Liver (tissue), 3 donors: ENCODE measurements at regions not wholly inside any gene's neighbourhood (a gene's known extent, or its start where the extent isn't known, plus 50 kb on each side); places are given as distances from the start of the nearest gene placed in this dataset.

Source experiments
- JUND ChIP-seq, 2 donors: IDR thresholded peaks; 2 replicates each; pipeline ENCODE4 v1.6.1; 2016; ENCODE audit warnings: antibody characterized with exemption in 2 of 2
- REST ChIP-seq: IDR thresholded peaks from 2 replicates; pipeline ENCODE4 v1.6.1; 2016; ENCODE audit warnings: antibody characterized with exemption, mild to moderate bottlenecking
- RXRA ChIP-seq, 2 donors: IDR thresholded peaks; 2 replicates each; pipeline ENCODE4 v1.6.1; 2017 to 2018; ENCODE audit warnings: antibody characterized with exemption in 2 of 2, mild to moderate bottlenecking in 1 of 2
- TF ChIP-seq, protein P1 (sequence below): fragments of 150-350 bp; IDR thresholded peaks from 2 replicates; pipeline ENCODE4 v1.5.1; 2017; ENCODE audit warnings: improper control_type of control experiment, low read depth, low read length; ENCODE audit not compliant: missing input control
- TF ChIP-seq, protein P2 (sequence below): IDR thresholded peaks from 2 replicates; pipeline ENCODE4 v1.6.1; 2016; ENCODE audit warnings: antibody characterized with exemption
- donor health status: healthy.
- donor health status: healthy.

- TF ChIP-seq, protein P1, sequence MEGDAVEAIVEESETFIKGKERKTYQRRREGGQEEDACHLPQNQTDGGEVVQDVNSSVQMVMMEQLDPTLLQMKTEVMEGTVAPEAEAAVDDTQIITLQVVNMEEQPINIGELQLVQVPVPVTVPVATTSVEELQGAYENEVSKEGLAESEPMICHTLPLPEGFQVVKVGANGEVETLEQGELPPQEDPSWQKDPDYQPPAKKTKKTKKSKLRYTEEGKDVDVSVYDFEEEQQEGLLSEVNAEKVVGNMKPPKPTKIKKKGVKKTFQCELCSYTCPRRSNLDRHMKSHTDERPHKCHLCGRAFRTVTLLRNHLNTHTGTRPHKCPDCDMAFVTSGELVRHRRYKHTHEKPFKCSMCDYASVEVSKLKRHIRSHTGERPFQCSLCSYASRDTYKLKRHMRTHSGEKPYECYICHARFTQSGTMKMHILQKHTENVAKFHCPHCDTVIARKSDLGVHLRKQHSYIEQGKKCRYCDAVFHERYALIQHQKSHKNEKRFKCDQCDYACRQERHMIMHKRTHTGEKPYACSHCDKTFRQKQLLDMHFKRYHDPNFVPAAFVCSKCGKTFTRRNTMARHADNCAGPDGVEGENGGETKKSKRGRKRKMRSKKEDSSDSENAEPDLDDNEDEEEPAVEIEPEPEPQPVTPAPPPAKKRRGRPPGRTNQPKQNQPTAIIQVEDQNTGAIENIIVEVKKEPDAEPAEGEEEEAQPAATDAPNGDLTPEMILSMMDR = no peak
- TF ChIP-seq RXRA (IDR thresholded peaks at IDR 0.05) (peak in 1 of 2 donors; percentile 13), REST (no peak), JUND (IDR thresholded peaks at IDR 0.05) (no peak)
- TF ChIP-seq, protein P2, sequence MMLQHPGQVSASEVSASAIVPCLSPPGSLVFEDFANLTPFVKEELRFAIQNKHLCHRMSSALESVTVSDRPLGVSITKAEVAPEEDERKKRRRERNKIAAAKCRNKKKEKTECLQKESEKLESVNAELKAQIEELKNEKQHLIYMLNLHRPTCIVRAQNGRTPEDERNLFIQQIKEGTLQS = no peak
These were observed 324.2 kb upstream of the CITED2 start for GRCh38 chr6:139698526-139699176.
